Anterior cingulate cortex (tissue), 58 donors: ENCODE measurements at regions not wholly inside any gene's neighbourhood (a gene's known extent, or its start where the extent isn't known, plus 50 kb on each side); places are given as distances from the start of the nearest gene placed in this dataset.

ENCODE experiments used
- DNase-seq, 58 donors: peaks; one replicate each; lab custom pipeline; 2025; lab: John Stamatoyannopoulos, UW

DNA sequence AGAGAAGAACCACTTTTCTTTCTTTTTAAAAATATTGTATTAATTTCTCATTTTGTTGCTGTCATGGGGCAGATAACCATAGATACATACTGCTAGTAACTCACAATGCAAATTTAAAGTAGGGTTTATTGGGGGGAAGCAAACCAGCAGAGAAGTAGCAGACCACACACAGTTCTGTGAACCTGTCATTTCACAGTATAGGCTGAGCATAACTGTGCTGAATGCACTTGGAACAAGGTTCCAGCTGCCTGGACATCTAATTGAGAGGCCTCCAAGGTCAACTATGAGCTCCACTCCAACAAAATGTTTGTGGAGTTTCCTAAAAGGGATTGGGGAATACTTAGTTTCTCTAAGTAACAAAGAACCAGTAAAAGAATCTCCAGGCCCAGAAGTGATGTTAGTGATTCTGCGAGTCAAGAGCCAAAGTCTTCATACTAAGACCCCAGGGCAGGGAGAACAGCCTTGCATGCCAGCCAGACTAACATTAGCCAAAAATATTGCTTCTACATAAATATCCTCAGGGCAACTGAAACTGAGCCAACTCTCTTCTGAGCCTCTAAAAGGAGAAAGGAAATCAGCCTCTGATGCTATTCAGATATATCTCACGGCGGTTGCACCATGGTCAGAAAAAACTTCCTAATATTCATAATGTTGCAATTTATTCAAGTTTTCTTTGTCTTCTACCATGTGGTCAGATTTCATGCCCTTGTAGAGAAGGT lies 856.4 kb upstream of the ALCAM start:
- no peak for DNase-seq

DNA sequence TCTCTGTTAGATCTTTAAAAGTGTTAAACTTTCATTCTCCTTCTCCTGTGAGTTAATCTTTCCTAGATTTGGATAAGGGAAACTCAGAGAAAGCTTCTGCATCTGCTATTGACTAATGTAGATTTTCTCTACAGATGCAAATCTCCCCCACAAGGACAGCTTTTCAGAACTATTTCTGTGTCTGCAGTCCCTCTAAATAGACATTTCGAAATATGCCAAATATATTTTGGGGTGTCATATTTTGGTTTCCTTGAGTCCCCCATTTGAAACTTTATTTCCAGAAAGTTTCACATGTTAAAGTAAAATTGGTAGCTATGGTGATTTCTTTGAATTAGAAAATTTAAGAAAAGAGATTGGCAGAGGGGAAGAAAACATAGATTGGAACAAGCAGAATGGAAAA lies 852.3 kb upstream of the ALCAM start:
- no peak for DNase-seq

DNA sequence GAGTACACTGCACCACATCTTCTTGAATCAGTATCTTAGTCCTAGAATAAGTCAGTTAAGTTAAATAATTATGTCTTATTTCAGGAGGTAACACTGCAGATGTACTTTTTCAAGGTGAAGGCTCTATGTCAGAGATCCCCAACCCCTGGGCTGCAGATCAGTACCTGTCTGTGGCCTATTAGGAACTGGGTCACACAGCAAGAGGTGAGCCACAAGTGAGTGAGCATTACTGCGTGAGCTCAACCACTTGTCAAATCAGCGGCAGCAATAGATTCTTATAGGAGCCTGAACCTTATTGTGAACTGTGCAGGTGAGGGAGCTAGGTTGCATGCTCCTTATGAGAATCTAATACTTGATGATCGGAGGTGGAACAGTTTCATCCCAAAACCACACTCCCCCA lies 851.9 kb upstream of the ALCAM start:
- DNase-seq, result no peak

GRCh38 chr3:104519068-104519467 lies 847.6 kb upstream of the ALCAM start:
- no peak for DNase-seq

GRCh38 chr3:104519468-104520227 lies 847.1 kb upstream of the ALCAM start:
- DNase-seq, result no peak

DNA sequence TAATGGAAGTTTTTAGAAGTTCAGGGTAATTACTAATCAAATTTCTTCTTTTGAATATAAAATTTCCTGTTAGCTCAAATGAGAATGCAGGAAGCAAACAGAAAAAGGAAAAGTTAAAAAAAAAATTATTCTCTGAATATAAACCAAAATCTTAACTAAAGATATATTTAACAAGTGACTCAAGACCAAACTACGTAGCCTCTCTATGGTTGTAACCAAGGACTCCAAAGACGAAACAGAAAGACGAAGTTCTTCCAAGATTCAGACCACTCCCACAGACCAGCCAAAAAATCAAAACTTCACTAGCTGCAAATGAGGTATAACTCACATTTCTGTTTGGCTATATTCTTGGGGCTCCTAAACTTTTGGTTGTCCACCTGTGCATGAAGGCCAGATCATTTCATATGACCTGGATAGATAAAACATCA lies 846.5 kb upstream of the ALCAM start:
- DNase-seq, result no peak

GRCh38 chr3:104521606-104522336 lies 844.9 kb upstream of the ALCAM start:
- peak in 7 of 58 donors; percentile 1 to 31 (median 6) for DNase-seq

DNA sequence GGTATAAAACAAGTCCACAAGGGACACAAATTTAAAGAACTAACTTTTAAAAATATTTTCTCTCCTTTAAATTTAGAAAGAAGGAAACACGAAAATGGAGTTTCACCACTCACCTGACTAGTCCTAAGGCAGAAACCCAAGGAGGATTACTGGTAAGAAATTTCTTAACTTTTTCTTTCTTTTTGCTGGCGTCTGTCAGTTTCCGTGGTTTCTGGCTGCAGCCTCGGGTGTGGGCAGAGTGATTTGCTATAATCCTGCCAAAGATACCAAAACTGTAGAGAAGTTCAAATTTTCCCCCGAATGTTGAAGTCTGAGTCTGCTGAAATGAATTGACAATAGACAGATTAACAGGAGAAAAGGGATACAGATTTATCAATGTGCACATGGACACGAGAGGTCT lies 843.6 kb upstream of the ALCAM start:
- DNase-seq, result no peak

DNA sequence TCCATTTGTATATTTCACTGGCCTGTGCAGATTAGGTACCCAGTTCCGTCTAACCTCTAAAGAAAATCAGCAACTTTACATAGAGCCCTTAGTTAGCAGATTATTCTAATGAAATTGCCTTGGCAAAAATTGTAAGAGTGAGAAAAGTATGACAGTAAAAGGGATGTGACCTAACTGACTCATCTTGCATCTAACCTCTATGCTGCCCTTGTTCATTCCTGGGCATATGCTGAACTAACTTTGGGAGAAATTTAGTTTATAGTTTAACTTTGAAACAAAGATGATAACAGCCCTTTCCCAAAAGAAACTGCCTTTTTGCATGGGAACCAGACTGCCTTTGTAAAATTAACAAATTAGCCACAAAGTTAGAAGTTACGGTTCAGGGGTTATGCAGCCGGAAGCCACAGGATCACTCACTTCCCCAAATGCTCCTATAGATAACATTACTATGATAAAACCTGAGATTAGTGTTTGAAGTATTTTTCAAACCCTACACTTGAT lies 839.8 kb upstream of the ALCAM start:
- no peak for DNase-seq

DNA sequence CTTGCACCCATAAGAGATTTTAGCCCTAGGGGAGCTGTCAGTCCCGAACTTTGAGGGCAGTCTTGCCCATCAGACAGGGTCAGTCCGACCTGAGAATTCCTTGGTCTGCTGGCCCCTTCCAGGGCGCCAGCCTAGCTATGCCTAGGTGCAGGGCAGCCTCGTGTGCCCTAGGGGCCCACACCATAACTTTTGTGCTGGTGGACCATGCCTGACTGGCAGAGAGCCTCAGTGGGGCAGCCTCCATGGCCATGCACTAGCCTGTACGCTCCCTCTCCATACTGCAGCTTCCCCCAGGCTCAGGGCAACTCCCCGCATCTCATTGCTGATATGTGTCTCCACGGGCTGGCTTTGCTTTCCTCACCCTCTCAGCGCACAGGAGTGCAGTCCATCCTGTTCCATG lies 835.8 kb upstream of the ALCAM start:
- DNase-seq, result no peak

DNA sequence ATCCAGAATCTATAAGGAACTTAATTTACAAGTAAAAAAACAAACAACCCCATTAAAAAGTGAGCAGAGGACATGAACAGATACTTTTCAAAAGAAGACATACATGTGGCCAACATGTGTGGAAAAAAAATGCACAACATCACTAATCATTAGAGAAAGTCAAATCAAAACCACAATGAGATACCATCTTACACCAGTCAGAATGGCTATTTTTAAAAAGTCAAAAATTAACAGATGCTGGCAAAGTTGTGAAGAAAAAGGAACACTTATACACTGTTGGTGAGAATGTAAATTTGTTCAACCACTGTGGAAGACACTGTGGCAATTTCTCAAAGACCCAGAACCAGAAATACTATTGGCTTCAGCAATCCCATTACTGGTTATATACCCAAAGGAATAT lies 830.0 kb upstream of the ALCAM start:
- DNase-seq, result no peak

GRCh38 chr3:104537323-104537722 lies 829.4 kb upstream of the ALCAM start:
- DNase-seq, result no peak

DNA sequence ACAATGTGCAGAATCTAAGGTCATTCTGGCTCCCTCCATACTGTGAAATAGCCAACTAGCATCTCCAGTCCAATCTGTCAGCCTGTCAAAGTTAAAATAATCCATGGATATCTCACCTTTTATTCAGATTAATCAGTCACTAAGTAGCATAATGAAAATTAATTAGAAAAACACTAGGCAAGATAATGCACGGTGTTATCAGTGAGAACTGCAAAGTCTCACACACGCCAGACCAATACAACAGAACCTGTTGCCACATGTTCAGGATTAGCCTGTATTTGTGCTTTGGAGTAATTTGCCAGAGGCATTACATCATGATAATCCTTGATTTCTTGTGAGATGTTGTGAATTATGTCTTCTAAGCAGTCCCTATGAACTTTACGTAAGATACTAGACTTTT lies 820.4 kb upstream of the ALCAM start:
- no peak for DNase-seq

GRCh38 chr3:104547031-104547430 lies 819.7 kb upstream of the ALCAM start:
- no peak for DNase-seq

GRCh38 chr3:104548401-104548800 lies 818.3 kb upstream of the ALCAM start:
- no peak for DNase-seq

- DNase-seq, result no peak
These were observed 817.5 kb upstream of the ALCAM start for GRCh38 chr3:104549099-104549714.

DNA sequence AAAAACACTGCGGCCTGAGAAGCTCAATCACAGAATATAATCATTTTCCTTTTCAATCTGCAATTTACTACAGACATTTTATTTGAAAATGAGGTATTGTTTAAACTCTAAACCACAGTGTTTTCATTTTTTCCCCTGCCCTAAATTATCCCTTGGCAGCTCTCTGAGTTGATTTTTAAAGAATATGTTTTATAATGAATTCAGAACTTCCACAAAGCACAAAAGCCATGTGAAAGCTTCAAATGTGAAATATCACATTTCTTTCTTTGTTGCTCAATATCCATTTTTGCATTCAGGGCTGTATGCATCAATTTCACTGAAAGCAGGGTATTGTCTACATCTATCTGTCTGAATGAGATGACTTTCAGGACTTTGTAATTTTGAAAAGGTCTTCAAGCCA lies 813.6 kb upstream of the ALCAM start:
- DNase-seq, result no peak

DNA sequence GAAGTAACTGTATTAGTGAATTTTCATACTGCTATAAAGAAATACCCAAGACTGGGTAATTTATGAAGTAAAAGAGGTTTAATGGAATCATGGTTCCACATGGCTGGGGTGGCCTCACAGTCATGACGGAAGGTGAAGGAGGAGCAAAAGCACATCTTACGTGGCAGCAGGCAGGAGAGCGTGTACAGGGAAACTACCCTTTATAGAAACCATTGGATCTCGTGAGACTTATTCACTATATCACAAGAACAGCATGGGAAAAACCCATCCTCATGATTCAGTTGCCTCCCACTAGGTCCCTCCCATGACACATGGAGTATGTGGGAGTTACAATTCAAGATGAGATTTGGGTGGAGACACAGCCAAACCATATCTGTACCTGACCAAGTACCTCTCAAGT lies 812.3 kb upstream of the ALCAM start:
- no peak for DNase-seq

- no peak for DNase-seq
These were observed 811.0 kb upstream of the ALCAM start for GRCh38 chr3:104555728-104556127.

- peak in 2 of 58 donors; percentile 0 to 12 for DNase-seq
These were observed 810.2 kb upstream of the ALCAM start for GRCh38 chr3:104556372-104557078.
